HepG2 (cell line): ENCODE measurements at regions not wholly inside any gene's neighbourhood (a gene's known extent, or its start where the extent isn't known, plus 50 kb on each side); places are given as distances from the start of the nearest gene placed in this dataset.

Experiments used
- CBX2 ChIP-seq, 2 experiments: fragments of 200-600 bp in 1 of 2; sonication (generic); formaldehyde crosslinking in 1 of 2; IDR thresholded peaks; 2 replicates each; pipeline versions ENCODE4 v1.7.0 to v1.8.1; 2018 to 2022; ENCODE audit warnings: low read depth in 2 of 2, low read length in 1 of 2, mild to moderate bottlenecking in 1 of 2, missing genetic modification reagents in 1 of 2
- FOXK1 ChIP-seq: sonication (generic); formaldehyde crosslinking; IDR thresholded peaks from 2 replicates; pipeline ENCODE4 v1.4.0; 2020; ENCODE audit warnings: low read depth, missing genetic modification reagents, borderline replicate concordance
- HMG20A ChIP-seq: IDR thresholded peaks from 2 replicates; pipeline ENCODE4 v1.6.1; 2016; ENCODE audit warnings: borderline replicate concordance
- KLF11 ChIP-seq: IDR thresholded peaks from 2 replicates; pipeline ENCODE4 v1.6.1; 2016; ENCODE audit warnings: missing compliant biosample characterization
- XRCC5 ChIP-seq: fragments of 200-400 bp; formaldehyde crosslinking; optimal IDR thresholded peaks from 2 replicates; pipeline ENCODE3; 2017; ENCODE audit warnings: mild to moderate bottlenecking, low read length
- ZMAT3 ChIP-seq: sonication (generic); formaldehyde crosslinking; conservative IDR thresholded peaks from 2 replicates; pipeline ENCODE4 v1.7.0; 2021; ENCODE audit warnings: missing genetic modification reagents
- ZNF180 ChIP-seq: sonication (generic); formaldehyde crosslinking; IDR thresholded peaks from 2 replicates; pipeline ENCODE4 v1.4.0; 2020; ENCODE audit warnings: low read depth, missing genetic modification reagents, borderline replicate concordance
- ZNF563 ChIP-seq: sonication (generic); formaldehyde crosslinking; IDR thresholded peaks from 2 replicates; pipeline ENCODE4 v1.8.0; 2022; ENCODE audit warnings: mild to moderate bottlenecking, moderate library complexity, missing genetic modification reagents
- ZSCAN25 ChIP-seq: sonication (generic); formaldehyde crosslinking; IDR thresholded peaks from 2 replicates; pipeline ENCODE4 v1.8.0; 2022; ENCODE audit warnings: mild to moderate bottlenecking, missing genetic modification reagents
- TF ChIP-seq, protein P1 (sequence below): sonication (generic); formaldehyde crosslinking; IDR thresholded peaks from 2 replicates; pipeline ENCODE4; 2020; ENCODE audit warnings: missing genetic modification reagents, mild to moderate bottlenecking, borderline replicate concordance
- TF ChIP-seq, protein P2 (sequence below): IDR thresholded peaks from 2 replicates; pipeline ENCODE4 v1.6.1; 2016; ENCODE audit warnings: mild to moderate bottlenecking, missing biosample characterization, missing genetic modification reagents
- TF ChIP-seq, protein P3 (sequence below): sonication (generic); formaldehyde crosslinking; IDR thresholded peaks from 2 replicates; pipeline ENCODE4 v1.5.0; 2020; ENCODE audit warnings: missing genetic modification reagents

DNA sequence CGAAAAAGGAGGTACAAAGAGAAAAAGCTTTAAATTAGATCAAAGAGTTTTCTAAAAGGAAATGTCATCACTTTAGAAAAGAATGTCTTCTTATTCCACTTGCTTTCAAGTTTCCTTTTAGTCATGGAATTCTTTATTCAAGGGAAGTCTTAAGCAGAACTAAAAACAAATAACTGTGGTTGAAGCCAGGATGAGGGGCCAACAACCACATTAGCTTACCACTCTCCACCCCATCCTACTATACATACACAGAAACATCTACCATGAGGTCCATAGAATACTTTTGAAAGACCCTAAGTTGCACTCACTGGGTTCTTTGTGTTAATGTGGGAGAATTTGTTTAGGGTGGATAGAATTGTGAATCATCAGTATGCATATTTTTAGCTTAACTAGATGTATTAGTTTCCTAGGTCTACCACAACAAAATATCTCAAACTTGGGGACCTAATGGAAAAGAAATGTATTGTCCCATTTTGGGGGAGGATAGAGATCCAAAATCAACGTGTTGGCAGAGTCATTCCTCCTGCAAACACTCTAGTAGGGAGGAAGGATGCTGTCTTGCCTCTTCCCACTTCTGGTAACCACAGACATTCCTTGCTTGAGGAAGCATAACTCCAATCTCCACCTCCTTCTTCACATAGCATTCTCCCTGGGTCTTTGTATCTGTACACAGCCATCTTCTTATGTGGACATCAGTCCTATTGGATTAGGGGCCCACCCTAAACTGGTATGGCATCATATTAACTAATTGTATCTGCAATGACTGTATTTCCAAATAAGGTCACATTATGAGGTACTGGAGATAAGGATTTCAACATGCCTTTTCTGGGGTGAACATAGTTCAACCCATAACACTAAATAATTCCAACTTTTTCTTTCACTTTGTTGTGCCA lies 239.4 kb downstream of the LURAP1L start (continued):
- TF ChIP-seq, protein P1, sequence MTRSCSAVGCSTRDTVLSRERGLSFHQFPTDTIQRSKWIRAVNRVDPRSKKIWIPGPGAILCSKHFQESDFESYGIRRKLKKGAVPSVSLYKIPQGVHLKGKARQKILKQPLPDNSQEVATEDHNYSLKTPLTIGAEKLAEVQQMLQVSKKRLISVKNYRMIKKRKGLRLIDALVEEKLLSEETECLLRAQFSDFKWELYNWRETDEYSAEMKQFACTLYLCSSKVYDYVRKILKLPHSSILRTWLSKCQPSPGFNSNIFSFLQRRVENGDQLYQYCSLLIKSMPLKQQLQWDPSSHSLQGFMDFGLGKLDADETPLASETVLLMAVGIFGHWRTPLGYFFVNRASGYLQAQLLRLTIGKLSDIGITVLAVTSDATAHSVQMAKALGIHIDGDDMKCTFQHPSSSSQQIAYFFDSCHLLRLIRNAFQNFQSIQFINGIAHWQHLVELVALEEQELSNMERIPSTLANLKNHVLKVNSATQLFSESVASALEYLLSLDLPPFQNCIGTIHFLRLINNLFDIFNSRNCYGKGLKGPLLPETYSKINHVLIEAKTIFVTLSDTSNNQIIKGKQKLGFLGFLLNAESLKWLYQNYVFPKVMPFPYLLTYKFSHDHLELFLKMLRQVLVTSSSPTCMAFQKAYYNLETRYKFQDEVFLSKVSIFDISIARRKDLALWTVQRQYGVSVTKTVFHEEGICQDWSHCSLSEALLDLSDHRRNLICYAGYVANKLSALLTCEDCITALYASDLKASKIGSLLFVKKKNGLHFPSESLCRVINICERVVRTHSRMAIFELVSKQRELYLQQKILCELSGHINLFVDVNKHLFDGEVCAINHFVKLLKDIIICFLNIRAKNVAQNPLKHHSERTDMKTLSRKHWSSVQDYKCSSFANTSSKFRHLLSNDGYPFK (CRISPR knock-in tag): no peak
- TF ChIP-seq CBX2 (IDR thresholded peaks at IDR 0.05; ENCODE audit: low read depth, low read length) (no peak), CBX2 (CRISPR knock-in tag; IDR thresholded peaks at IDR 0.05; ENCODE audit: low read depth) (no peak), FOXK1 (CRISPR knock-in tag) (no peak), ZMAT3 (no peak), ZNF563 (CRISPR knock-in tag) (no peak), HMG20A (CRISPR knock-in tag) (no peak), XRCC5 (no peak), ZSCAN25 (CRISPR knock-in tag) (no peak), KLF11 (no peak), ZNF180 (no peak)
- TF ChIP-seq, protein P2, sequence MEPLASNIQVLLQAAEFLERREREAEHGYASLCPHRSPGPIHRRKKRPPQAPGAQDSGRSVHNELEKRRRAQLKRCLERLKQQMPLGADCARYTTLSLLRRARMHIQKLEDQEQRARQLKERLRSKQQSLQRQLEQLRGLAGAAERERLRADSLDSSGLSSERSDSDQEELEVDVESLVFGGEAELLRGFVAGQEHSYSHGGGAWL (CRISPR knock-in tag): no peak
- TF ChIP-seq, protein P3, sequence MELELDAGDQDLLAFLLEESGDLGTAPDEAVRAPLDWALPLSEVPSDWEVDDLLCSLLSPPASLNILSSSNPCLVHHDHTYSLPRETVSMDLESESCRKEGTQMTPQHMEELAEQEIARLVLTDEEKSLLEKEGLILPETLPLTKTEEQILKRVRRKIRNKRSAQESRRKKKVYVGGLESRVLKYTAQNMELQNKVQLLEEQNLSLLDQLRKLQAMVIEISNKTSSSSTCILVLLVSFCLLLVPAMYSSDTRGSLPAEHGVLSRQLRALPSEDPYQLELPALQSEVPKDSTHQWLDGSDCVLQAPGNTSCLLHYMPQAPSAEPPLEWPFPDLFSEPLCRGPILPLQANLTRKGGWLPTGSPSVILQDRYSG: no peak
